ENCODE measurements at regions not wholly inside any gene's neighbourhood (a gene's known extent, or its start where the extent isn't known, plus 50 kb on each side); places are given as distances from the start of the nearest gene placed in this dataset.

DNA sequence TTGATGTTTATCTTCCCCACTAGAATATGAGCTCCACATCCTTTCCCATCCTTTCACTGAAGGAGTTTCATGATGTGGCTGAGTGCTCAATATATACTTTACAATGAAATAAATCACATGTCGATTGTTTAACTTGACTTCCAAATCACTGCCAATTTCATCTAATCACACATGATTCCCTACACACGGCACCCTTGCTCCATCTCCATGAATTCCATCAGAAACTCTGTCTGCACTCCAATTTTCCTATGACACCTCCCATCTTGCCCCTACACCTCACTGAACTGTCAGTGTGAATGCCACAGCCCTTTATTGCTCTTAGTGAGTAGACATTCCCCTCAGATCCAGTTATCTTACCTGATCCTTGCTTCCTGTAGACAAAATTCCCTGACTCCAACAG, 366.0 kb downstream of the CMPK2 start:
- POLR2A ChIA-PET, result no interaction called here
- CTCF ChIA-PET, result no interaction called here
- no TSS peak for BruUV-seq (replicated peaks)

More for the DNA sequence above, 366.0 kb downstream of the CMPK2 start:
- Histone ChIP-seq H3K79me2 (ENCODE audit: insufficient read depth, low read length) (no peaks in the 10 kb centered on the region), H3K9me3 (ENCODE audit: control insufficient read depth in 1 of 2, insufficient read depth in 1 of 2, low read depth in 1 of 2, low read length in 2 of 2) (peaks cover 0 to 3% of the 10 kb centered on the region in 2 experiments; a peak in 2 of 4 replicates), H3K9ac (ENCODE audit: low read length) (no peak overlapping the region), H2AFZ (ENCODE audit: low read depth, low read length, poor library complexity, severe bottlenecking) (no peak overlapping the region), H4K20me1 (ENCODE audit: insufficient read depth) (no peaks in the 10 kb centered on the region), H3K36me3 (ENCODE audit: control insufficient read depth in 1 of 2, insufficient read depth in 2 of 2, low read length in 2 of 2) (no peaks in the 10 kb centered on the region), H3K4me1 (ENCODE audit: control insufficient read depth in 1 of 2, insufficient read depth in 2 of 2, low read length in 2 of 2) (no peaks in the 10 kb centered on the region), H3K4me3 (replicated peaks in 1 of 2; ENCODE audit: low read depth in 1 of 2, low read length in 2 of 2) (no peak overlapping the region), H3K9me2 (ENCODE audit: insufficient read depth) (no peaks in the 10 kb centered on the region), H3K27me3 (ENCODE audit: insufficient read depth, low read length) (no peaks in the 10 kb centered on the region), H3K27ac (ENCODE audit: low read depth, low read length) (no peak overlapping the region), H3K4me2 (ENCODE audit: low read length) (no peak overlapping the region)
- DNase-seq (ENCODE audit: low read depth, low spot score) (no peak), ATAC-seq (no peak)
- RAD21 ChIA-PET (ENCODE audit: low non-redundant PET in 1 of 2, low total read pairs in 2 of 2, uncharacterized antibody in 2 of 2, unreplicated experiment in 2 of 2), result no interaction called here
- intact Hi-C loops (cut with micrococcal nuclease), result no loop called here
- no peak for TF ChIP-seq SP1 (IDR thresholded peaks at IDR 0.05; ENCODE audit: low read depth)
- no peak for TF ChIP-seq SIN3A (IDR thresholded peaks at IDR 0.05; ENCODE audit: low read depth)
- TF ChIP-seq YY1 (IDR thresholded peaks at IDR 0.05; ENCODE audit: extremely low read depth, insufficient replicate concordance, low read depth, low read length), result no peak
- TF ChIP-seq FOSL1 (IDR thresholded peaks at IDR 0.05; ENCODE audit: low read depth), result no peak
- no peak for TF ChIP-seq POLR2AphosphoS5 (IDR thresholded peaks at IDR 0.05; ENCODE audit: low read depth, low read length)
- no peak for TF ChIP-seq RAD21 (IDR thresholded peaks at IDR 0.05; ENCODE audit: low read depth)
- no peak for TF ChIP-seq CEBPB (IDR thresholded peaks at IDR 0.05; ENCODE audit: low read depth)
- no peak for TF ChIP-seq SRF (IDR thresholded peaks at IDR 0.05; ENCODE audit: low read depth)
- no peak for TF ChIP-seq TCF7L2 (IDR thresholded peaks at IDR 0.05; ENCODE audit: borderline replicate concordance, extremely low read depth, insufficient read depth, insufficient read length)
- TF ChIP-seq ZFX (IDR thresholded peaks at IDR 0.05), result no peak
- no peak for TF ChIP-seq EZH2 (IDR thresholded peaks at IDR 0.05)
- no peak for TF ChIP-seq CBX3 (IDR thresholded peaks at IDR 0.05; ENCODE audit: low read depth)
- TF ChIP-seq, protein P1, sequence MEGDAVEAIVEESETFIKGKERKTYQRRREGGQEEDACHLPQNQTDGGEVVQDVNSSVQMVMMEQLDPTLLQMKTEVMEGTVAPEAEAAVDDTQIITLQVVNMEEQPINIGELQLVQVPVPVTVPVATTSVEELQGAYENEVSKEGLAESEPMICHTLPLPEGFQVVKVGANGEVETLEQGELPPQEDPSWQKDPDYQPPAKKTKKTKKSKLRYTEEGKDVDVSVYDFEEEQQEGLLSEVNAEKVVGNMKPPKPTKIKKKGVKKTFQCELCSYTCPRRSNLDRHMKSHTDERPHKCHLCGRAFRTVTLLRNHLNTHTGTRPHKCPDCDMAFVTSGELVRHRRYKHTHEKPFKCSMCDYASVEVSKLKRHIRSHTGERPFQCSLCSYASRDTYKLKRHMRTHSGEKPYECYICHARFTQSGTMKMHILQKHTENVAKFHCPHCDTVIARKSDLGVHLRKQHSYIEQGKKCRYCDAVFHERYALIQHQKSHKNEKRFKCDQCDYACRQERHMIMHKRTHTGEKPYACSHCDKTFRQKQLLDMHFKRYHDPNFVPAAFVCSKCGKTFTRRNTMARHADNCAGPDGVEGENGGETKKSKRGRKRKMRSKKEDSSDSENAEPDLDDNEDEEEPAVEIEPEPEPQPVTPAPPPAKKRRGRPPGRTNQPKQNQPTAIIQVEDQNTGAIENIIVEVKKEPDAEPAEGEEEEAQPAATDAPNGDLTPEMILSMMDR (IDR thresholded peaks at IDR 0.05 in 2 of 3, conservative IDR thresholded peaks at IDR 0.05 in 1 of 3; ENCODE audit: borderline replicate concordance in 1 of 3, insufficient read depth in 1 of 3, low read depth in 2 of 3, low read length in 2 of 3), result no peak
- TF ChIP-seq POLR2A (IDR thresholded peaks at IDR 0.05; ENCODE audit: borderline replicate concordance, extremely low read depth, insufficient read depth, insufficient read length), result no peak

All from HCT116 (cell line).